ENCODE measurements at regions not wholly inside any gene's neighbourhood (a gene's known extent, or its start where the extent isn't known, plus 50 kb on each side); places are given as distances from the start of the nearest gene placed in this dataset.

DNA sequence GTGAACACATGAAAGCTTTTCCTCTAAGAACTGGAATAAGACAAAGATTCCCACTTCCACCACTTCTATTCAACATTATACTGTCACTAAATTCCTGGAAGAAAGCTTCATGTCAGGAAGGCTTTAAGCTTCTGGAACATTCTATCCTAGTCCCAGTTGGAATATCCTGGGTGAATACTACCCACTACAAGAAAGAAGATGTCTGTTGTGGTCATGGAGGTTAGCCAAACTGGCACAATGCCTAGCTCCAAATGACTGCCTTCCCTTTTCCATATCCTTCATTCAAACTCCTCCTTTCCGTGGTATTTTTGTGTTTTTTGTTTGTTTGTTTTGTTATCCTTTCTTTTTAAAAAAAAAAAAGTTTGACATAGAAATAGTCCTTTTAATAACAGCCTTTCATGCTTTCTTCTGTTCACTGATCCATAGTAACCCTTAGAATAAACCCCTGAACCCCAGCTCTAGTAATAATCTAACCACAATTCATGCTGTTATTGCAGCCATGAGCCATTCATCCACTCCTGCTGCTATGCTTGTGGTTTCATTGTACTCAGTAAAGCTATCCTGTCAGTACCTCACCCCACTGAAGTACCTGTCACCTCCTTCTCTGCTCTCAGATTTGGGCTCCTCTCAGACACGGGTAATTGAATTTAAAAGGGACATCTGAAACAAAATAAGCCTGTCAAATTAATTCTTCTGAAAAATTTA lies 447.5 kb downstream of the IGSF11 start:
- TF ChIP-seq, protein P1, sequence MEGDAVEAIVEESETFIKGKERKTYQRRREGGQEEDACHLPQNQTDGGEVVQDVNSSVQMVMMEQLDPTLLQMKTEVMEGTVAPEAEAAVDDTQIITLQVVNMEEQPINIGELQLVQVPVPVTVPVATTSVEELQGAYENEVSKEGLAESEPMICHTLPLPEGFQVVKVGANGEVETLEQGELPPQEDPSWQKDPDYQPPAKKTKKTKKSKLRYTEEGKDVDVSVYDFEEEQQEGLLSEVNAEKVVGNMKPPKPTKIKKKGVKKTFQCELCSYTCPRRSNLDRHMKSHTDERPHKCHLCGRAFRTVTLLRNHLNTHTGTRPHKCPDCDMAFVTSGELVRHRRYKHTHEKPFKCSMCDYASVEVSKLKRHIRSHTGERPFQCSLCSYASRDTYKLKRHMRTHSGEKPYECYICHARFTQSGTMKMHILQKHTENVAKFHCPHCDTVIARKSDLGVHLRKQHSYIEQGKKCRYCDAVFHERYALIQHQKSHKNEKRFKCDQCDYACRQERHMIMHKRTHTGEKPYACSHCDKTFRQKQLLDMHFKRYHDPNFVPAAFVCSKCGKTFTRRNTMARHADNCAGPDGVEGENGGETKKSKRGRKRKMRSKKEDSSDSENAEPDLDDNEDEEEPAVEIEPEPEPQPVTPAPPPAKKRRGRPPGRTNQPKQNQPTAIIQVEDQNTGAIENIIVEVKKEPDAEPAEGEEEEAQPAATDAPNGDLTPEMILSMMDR (IDR thresholded peaks at IDR 0.05; ENCODE audit: unreplicated experiment) = no peak
- no peak overlapping the region for H3K4me3 Mint-ChIP-seq (ENCODE audit: unreplicated experiment)
- no peaks in the 10 kb centered on the region for H3K9me3 Mint-ChIP-seq (ENCODE audit: unreplicated experiment)
- H3K4me1 Mint-ChIP-seq (ENCODE audit: unreplicated experiment) = no peaks in the 10 kb centered on the region
- no peaks in the 10 kb centered on the region for H3K27me3 Mint-ChIP-seq (ENCODE audit: unreplicated experiment)
- H3K36me3 Mint-ChIP-seq (ENCODE audit: low read depth, unreplicated experiment) = no peaks in the 10 kb centered on the region
- no peak overlapping the region for H3K27ac Mint-ChIP-seq (ENCODE audit: unreplicated experiment)
- no peak for DNase-seq (ENCODE audit: low spot score)

GRCh38 chr3:118587847-118588246 lies 446.8 kb downstream of the IGSF11 start:
- Mint-ChIP-seq H3K9me3 (ENCODE audit: unreplicated experiment) (no peaks in the 10 kb centered on the region), H3K4me3 (ENCODE audit: unreplicated experiment) (no peak overlapping the region), H3K36me3 (ENCODE audit: low read depth, unreplicated experiment) (no peaks in the 10 kb centered on the region), H3K27me3 (ENCODE audit: unreplicated experiment) (no peaks in the 10 kb centered on the region), H3K4me1 (ENCODE audit: unreplicated experiment) (no peaks in the 10 kb centered on the region), H3K27ac (ENCODE audit: unreplicated experiment) (no peak overlapping the region)
- TF ChIP-seq, protein P1 (IDR thresholded peaks at IDR 0.05; ENCODE audit: unreplicated experiment) = no peak
- DNase-seq (ENCODE audit: low spot score) = no peak

DNA sequence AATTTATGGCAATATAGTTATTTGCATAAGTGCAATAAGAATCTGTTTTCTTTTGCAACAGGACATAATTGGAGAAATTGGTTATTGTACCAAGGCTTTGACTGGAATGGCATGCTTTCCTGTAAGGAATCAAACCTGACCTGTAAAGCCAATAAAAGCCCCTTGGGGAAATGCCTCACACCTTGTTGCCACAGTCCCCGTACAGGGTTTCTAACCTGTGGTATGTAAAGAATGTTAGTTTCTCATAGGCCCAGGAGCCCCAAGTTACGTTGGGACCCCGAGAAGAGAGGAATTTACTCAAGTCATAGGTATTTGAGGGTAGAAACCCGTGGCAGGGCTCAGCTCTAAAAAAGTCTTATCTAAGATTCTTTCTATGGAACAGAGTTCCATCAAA lies 441.4 kb downstream of the IGSF11 start:
- DNase-seq (ENCODE audit: low spot score) = no peak
- H3K36me3 Mint-ChIP-seq (ENCODE audit: low read depth, unreplicated experiment) = no peaks in the 10 kb centered on the region
- H3K4me1 Mint-ChIP-seq (ENCODE audit: unreplicated experiment) = no peaks in the 10 kb centered on the region
- TF ChIP-seq, protein P1 (IDR thresholded peaks at IDR 0.05; ENCODE audit: unreplicated experiment) = no peak
- H3K9me3 Mint-ChIP-seq (ENCODE audit: unreplicated experiment) = peaks cover 6% of the 10 kb centered on the region
- no peak overlapping the region for H3K4me3 Mint-ChIP-seq (ENCODE audit: unreplicated experiment)
- no peak overlapping the region for H3K27ac Mint-ChIP-seq (ENCODE audit: unreplicated experiment)
- peaks cover 1% of the 10 kb centered on the region for H3K27me3 Mint-ChIP-seq (ENCODE audit: unreplicated experiment)

DNA sequence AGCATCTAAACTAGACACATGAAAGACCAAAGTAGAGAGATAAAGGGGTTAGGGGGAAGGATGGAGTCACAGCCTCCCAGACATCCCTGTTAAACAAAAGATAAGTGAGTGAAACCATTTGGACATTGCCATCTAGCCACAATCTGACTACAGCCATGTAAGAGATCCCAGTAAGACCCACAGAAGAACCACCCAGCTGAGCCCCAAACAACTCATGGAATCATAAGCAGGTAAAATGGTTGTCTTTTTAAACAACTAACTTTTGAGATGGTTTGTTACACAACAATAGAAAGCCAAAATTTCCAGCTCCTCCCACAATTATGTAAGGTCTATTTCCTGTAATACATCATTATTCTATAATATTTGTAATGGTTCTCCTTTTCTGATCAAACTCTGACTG lies 437.5 kb downstream of the IGSF11 start:
- no peak for DNase-seq (ENCODE audit: low spot score)
- H3K9me3 Mint-ChIP-seq (ENCODE audit: unreplicated experiment) = peaks cover 6% of the 10 kb centered on the region
- H3K36me3 Mint-ChIP-seq (ENCODE audit: low read depth, unreplicated experiment) = no peaks in the 10 kb centered on the region
- H3K27ac Mint-ChIP-seq (ENCODE audit: unreplicated experiment) = no peak overlapping the region
- H3K27me3 Mint-ChIP-seq (ENCODE audit: unreplicated experiment) = peaks cover 1% of the 10 kb centered on the region
- H3K4me3 Mint-ChIP-seq (ENCODE audit: unreplicated experiment) = no peak overlapping the region
- H3K4me1 Mint-ChIP-seq (ENCODE audit: unreplicated experiment) = no peaks in the 10 kb centered on the region
- TF ChIP-seq, protein P1 (IDR thresholded peaks at IDR 0.05; ENCODE audit: unreplicated experiment) = no peak

DNA sequence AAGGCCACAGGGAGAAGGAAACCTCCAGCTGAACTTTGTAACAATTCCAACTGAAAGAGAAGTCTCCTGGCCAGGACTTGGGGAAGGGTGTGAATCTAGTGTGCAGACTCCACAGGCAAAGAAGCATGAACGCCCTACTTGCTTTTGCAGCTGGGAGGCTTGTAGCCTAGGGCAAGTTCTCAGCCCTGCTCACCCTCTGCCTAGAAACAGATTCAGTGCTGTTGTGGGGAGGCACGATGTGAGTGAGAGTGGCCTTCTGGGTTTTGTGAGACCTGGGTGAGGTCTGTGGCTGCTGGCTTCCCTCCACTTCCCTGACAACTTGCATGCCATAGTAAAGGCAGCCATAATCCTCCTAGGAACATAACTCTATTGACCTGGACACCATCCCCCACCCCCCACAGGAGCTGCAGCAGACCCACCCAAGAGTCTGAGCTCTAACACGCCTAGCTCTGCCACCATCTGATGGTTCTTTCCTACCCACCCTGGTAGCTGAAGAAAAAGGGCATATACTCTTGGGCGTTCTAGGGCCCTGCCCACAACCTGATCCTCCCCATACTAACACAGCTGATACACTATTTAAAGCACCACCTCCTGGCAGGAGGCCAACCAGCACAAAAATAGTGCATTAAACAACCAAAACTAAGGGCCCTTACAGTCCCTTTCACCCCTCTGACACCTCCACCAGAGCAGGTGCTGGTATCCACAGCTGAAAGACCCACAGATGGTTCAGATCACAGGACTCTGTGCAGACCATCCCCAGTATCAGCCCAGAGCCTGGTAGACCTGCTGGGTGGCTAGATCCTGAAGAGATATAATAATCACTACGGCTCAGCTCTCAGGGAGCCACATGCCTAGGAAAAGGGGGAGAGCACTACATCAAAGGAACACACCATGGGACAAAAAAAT lies 426.5 kb downstream of the IGSF11 start:
- H3K4me3 Mint-ChIP-seq (ENCODE audit: unreplicated experiment) = no peak overlapping the region
- no peak overlapping the region for H3K27ac Mint-ChIP-seq (ENCODE audit: unreplicated experiment)
- H3K36me3 Mint-ChIP-seq (ENCODE audit: low read depth, unreplicated experiment) = no peaks in the 10 kb centered on the region
- no peaks in the 10 kb centered on the region for H3K27me3 Mint-ChIP-seq (ENCODE audit: unreplicated experiment)
- TF ChIP-seq, protein P1 (IDR thresholded peaks at IDR 0.05; ENCODE audit: unreplicated experiment) = no peak
- no peak for DNase-seq (ENCODE audit: low spot score)
- no peaks in the 10 kb centered on the region for H3K4me1 Mint-ChIP-seq (ENCODE audit: unreplicated experiment)
- H3K9me3 Mint-ChIP-seq (ENCODE audit: unreplicated experiment) = no peaks in the 10 kb centered on the region
